NCI-H2107 treated with DMSO at 0.1 percent for 48 hours (cell line): ENCODE measurements at regions not wholly inside any gene's neighbourhood (a gene's known extent, or its start where the extent isn't known, plus 50 kb on each side); places are given as distances from the start of the nearest gene placed in this dataset.

Experiments used
- DNase-seq: peaks from one replicate; lab custom pipeline; 2025; ENCODE audit not compliant: unreplicated experiment; lab: John Stamatoyannopoulos, UW

DNA sequence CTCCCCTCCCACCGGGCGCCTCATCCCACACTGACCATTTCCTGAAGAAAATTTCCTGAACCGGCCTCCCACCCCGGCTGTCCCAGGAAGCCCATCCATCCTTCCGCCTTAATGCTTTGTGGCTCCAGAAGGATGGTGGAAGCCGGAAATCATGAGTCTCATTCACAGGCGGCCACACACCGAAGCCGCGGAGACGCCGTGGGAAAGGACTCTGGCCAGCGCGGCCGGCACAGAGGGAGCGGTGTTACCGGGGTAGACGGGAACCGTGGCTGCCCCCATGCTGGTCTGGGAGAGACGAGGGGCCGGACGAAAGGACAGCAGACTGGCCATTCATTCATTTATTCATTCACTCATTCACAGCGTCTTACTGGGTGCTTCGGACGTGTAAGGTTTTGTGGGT, 326.8 kb downstream of the SEC14L1 start:
- DNase-seq: no peak

DNA sequence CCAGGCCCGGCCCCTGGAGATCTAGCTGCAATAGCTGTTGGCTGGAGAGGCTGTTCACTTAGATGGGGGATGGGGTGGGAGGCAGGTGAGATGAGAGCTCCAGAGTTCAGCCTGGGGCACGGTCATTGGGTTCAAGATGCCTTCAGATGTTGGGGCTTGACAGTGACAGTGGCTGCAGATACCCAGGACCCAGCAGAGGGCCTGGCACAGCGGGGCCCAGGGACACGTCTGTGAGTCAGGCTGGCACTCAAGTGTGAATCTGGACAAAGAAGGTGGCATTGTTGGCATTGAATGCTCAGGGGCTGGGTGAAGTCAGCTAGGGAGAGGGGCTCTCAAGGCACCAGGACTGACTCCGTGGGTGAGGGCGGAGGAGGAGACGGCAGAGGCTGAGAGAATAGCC, 328.1 kb downstream of the SEC14L1 start:
- DNase-seq: no peak

DNA sequence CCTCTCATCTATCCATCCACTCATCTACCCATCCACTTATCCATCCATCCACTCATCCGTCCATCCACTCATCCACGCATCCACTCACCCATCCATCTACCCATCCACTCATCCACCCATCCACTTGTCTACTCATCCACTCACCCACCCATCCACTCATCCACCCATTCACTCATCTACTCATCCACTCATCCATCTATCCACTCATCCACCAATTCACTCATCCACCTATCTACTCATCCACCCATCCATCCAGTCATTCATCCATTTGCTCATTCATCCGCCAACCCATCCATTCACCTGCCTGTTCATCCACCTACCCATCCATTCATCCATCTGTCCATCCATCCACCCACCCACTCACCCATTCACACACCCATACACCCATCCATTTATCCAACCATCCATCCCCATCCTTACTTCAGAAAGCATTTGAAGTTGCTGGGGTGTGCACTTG, 329.6 kb downstream of the SEC14L1 start:
- DNase-seq: no peak

DNA sequence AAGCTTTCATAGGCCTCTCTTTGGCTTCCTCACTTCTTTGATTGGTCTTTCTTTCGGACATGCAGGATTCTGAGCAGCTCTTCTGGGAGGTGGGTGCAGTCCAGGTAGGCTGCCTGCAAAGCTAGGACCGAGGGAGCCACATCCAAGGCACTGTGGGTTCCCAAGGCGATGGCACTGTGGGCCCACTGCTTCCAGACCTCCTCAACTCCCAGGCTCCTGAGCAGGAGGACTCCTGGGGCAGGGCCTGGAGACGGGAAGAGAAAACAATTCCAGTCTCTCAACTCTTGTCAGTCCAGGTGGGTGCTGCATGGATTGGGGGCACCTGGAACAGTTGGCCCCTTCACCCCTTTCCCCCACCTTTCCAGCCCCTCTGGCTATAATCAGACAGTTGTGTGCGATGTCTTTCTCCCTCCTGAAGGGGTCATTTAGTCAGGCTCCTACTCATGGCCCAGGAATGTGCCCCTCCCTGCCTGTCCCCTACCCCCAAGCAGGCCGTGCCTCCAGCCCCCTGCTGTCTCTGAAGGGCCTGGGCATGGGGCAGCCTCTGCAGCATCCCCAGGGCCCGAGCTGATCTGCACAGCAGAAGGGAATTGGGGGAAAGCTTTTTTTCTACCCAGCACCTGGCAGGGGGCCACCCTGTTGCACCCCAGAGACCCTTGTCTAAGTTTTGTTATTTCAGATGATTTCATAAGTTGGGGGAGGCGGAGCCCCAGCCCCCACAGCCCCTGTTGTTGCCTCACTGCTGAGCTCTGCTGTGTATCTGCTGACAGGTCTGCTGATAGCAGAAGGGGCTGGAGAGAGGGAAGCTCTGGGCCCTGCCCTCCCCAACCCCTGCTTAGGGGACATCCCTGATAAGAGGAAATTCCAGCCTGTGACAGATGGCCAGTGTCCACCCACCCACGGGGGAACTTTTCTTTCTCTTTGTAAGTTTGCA, 330.3 kb downstream of the SEC14L1 start:
- no peak for DNase-seq

DNA sequence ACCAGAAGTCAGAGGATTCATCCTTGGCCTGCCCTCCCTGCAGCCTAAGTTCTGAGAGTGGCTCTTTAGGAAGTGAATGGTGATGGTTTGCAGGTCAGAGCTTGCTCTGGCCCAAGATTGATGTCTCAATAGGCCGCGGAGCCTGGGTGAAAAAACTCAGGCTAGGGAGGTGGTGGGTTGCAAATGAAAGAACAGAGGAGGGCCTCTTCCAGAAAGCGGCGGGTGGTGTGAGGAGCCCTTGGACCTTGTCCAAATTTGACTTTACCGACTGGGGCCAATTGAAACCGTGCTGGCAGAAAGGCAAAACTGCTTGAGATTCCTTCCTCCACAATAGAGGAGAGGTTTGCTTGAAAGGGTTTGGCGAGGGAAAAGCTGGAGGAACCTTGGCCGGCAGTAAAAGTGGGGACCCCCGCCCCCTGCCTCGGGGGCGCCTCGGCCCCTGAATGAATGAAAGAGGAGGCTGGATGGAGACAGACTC, 331.3 kb downstream of the SEC14L1 start:
- peak; percentile 65 for DNase-seq

DNA sequence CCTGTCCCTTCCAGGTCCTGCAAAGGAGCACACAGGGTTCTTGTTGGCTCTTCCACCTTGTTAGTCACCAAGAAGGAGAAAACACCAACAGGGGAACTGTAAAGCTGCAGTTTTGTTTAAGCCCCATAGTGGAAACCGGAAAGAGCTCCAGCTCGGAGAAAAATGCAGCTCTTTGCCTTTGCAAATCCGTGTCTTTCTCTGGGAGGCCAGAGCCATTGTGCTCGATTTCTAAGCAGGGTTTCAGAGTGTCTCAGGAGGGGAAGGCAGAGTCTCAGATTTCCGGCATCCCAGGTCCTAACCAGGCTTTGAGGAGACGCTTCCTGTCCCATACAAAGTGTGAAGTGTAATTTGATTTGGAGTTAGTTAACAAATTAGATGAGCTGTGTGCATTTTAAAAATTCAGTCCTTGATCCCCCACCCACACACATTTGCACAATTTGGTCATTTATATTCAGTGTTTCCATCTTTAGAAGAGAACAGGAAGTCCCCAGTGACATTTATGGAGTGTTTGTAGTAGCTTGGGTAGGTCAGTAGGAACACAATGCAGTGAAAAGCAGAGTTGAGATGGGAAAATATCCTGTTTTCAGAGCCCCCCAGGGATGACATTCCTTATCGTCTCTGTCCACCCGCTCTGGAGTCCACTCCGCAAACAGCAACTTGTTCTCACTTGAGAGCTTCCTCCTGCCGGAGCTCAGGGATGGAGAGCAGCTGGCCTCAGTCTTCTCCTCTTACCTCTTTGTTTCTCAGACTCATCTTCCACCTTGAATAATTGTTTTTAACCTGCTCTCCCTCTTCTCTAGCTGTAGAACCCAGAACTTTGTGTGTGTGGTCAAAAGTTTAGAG, 331.9 kb downstream of the SEC14L1 start:
- DNase-seq: peak; percentile 35

DNA sequence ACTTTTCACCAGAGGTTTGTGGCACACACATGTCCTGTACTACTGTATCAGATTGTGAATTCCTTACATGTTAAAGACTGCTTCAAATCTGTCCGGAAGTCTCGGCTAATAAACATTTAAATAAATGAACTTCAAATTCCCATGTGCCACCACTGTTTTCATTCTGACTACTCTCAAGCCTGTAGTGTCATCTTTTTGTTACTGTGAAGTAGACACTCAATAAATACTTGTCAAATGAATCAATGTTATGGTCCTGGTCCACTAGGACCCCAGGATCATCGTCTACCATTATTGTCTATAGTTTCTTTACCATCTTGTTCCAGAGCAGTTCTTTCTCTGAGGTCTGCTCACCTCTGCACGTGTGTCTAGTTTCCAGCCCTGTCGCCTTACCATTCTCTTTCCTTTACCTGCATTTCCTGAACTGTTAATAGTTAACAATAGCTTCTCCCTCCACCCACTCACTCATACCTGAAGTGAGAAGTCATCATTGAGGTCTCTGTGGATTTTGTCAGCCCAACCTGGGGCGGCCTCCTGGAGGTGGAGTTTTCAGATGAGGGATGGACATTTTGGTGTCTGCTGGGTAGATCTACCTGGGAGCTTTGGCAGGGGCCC, 333.0 kb downstream of the SEC14L1 start:
- no peak for DNase-seq

DNA sequence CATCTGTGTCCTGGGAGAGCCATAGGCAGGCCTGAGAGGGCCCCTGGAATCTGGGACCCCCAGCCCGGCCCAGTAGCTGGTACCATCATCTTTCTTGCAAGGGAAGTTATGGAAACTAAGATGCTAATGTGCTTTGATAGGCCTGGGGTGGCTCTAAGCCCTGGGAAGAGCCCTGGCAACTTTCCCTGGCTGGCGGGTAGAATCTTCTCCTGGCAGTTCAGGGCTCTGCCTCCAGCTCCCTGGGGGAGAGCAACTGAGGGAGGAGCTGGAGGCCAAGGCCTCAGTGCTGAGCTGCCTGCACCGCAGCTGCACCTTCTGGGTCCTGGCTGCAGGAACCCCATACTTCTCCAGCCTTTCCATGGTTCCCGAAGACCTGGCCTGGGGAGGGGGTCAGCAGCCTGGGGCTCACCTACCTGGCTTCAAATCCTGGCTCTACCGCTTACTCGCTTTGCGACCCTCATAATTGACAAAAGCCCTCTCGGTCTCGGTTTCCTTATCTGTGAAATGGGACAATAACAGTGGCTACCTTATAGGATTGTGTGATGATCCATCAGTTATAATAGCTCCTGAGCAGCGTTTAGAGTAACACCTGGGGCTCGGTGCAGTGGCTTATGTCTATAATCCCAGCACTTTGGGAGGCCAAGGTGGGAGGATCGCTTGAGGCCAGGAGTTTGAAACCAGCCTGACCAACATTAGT, 333.7 kb downstream of the SEC14L1 start:
- no peak for DNase-seq

DNA sequence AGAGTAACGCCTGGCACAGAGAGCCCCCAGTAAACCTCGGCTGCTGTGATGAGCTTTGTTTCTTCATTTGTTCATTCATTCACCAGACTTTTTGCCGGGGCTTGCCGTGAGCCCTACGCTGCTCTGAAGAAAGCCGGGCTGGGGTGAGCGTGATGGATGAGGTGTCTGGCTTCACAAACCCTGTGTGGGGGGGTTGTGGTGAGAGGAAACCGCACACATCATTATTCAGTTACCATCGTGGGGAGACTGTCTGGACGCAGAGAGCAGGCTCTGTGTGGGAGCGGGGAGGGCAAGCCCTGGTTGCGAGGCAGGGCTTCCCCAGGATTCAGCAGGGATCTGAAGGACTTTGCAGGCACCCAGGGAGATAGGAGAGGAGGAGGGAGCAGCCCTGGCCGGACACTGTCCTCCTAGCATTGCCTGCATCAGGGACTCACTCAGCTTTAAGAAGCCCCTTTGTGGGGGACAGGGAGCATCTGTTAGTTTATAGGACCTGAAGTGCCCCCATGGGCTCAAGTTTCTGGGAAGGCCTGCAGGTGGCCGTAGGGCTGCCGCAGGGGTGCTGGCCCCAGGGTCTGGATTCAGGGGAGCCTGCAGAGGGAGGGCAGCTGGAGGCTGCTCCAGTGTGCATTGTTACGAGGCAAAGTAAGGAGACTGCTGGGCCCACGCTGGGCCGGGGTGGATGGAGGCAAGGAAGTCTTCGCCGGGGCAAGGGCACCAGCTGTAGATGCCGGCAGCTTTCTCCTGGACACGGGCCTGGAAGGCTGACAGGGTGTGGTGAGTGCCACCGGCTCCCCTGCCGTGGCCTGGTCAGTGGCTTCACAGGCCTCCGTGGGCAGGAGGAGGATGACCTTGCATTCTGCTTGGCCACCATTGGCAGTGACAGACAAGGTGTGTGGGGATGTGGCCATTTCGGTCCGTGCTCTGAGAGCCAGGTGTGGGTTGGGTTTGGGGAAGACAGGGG, 334.5 kb downstream of the SEC14L1 start:
- DNase-seq: peak; percentile 41

DNA sequence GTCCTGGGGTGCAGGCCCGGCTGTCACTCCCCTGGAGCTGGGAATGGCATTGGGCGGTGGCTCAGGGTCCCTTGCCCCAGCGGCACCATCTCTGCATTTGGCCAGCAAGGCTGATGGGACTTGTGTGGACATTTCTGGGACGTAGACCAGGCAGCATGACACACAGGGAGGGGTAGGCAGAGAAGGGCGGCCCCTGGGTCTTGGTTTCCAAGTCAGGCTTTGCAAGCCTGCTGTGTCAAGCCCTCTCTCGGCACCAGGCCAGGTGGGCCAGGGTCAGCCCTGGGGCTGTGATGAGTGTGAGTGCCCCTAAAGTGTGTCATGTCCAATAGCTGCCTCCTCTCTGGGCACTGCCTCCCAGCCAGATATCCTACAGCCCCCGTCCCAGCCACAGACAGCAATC, 335.2 kb downstream of the SEC14L1 start:
- no peak for DNase-seq

DNA sequence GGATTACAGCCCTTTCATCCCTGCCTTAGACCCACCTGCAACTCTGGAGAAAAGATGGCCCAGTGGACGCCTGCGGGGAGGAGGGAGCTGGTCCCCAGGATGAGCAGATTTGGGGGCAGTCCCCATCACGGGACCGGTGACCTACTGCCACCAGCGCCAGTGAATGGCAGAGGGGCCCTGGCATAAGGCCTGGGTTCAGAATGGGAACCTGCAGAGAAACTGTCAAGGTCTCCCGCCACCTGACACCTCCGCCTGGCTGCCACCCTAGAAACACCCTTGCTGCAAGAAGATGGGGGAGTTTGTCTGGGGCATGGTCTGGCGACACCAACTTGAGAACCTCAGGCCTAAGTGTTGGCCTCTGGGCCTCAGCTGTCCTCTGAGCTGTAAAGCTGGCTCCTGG, 335.7 kb downstream of the SEC14L1 start:
- no peak for DNase-seq

DNA sequence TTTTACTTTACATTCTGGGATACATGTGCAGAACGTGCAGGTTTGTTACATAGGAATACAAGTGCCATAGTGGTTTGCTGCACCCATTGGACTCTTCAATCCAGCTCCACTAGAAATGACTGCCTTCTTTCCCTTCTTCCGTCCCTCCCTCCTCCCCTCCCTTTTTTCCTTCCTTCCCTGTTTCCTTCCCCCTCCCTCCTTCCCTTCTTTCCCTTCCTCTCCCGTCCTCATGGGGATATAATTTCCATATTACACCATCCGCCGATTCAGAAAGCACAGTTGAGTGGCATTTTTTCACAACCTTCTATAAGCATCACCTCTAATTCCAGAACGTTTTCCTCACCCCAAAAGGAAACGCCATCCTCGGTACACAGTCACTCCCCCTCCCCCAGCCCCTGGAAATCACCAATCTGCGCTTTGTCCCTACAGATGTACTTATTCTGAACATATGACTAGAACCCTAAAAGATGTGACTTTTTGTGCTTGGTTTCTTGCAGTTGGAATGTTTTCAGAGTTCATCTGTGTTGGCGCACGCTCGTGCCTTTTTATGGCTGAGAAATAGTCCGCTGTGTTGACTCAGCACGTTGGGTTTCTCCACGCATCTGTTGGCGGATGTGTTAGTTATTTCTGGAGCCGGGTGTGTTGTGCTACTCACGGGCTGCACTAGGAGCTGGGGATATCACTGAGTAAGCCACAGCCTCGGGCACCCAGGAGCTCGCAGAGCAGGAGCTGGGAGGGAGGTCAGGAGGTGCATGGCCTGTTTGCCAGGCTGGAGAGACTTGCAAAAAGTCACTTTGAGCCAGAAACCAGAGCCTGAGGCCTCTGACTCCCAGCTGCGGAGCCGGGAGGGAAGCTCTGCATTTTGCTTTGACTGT, 336.4 kb downstream of the SEC14L1 start:
- DNase-seq: no peak

DNA sequence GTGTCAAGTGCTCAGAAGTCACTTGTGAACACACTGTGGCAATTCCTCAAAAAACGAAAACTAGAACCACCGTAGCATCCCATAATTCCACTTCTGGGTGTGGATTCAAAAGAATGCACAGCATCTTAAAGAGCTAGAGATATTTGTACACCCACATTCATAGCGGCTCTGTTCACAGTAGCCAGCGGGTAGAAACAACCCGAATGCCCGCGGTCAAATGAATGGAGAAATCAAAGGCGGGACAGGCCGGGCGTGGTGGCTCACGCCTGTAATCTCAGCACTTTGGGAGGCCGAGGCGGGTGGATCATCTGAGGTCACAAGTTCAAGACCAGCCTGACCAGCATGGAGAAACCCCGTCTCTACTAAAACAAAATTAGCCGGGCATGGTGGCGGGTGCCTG, 337.5 kb downstream of the SEC14L1 start:
- no peak for DNase-seq

DNA sequence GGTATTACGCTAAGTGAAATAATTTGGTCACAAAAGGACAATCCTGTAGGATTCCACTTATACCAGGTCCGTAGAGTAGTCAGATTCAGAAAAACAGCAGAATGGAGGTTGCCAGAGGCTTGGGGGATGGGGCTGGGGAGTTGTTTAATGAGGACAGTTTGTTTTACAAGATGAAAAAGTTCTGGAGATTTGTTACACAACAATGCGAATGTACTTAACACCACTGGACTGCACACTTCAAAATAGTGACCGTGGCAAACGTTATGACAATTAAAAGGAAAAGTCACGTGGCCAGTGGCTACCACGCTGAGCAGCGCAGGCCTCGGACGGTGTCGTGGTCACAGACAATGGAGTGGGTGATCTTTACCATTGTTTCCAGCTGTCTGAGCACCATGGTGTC, 338.1 kb downstream of the SEC14L1 start:
- no peak for DNase-seq

DNA sequence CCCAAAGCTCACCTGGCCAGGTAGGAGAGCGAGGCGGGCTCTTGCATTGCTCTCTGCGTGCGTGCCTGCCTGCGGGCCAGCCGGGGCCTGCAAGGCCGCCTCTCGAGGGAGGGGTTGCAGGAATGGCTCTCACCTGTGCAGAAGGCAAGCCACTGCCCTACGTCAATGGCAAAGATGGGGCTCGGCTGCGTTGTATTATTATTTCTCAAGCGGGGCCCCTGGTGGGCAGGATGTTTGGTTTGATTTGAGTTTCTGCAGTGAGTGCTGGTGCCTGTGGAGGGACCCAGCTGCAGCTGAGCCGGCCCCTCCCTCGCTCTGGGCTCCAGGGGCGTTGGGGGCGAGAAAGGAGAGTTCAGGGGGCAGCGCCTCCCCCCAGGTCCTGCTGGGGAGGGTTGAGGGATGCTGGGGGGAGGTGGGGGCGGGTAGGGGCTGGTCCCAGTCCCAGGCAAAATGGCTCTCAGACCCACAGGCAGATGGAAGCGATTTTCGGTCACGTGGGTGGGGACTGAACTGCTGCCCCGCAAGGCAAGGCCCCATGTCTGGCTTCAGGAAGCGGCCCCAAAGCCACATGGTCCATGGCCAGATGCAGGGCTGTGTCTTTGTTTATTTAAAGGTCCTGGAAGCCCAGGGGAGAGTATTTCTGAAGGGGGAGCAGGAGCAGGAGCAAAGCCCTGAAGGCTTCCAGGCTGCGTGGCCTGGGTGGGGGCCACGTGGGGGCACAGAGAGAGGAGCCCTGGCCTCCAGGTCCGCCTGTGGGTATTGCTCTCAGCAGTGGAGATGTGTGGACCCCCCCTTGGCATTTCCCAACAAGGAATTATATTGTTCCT, 338.8 kb downstream of the SEC14L1 start:
- DNase-seq: no peak

DNA sequence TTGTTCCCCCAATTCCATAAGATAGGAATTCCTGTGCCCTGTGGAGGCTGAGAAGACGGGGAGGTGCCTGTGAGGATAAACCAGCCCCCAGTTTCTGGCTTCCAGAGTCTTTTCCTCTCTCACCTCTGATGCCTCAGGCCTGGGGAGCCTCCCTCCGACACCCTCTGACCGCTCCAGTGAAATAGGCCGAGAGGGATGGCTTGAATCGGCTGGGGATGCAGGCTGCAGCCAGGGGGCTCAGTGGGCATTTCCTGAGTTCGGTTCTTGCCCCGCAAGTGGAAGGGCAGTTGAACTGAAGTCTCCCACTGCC, 339.4 kb downstream of the SEC14L1 start:
- no peak for DNase-seq

DNA sequence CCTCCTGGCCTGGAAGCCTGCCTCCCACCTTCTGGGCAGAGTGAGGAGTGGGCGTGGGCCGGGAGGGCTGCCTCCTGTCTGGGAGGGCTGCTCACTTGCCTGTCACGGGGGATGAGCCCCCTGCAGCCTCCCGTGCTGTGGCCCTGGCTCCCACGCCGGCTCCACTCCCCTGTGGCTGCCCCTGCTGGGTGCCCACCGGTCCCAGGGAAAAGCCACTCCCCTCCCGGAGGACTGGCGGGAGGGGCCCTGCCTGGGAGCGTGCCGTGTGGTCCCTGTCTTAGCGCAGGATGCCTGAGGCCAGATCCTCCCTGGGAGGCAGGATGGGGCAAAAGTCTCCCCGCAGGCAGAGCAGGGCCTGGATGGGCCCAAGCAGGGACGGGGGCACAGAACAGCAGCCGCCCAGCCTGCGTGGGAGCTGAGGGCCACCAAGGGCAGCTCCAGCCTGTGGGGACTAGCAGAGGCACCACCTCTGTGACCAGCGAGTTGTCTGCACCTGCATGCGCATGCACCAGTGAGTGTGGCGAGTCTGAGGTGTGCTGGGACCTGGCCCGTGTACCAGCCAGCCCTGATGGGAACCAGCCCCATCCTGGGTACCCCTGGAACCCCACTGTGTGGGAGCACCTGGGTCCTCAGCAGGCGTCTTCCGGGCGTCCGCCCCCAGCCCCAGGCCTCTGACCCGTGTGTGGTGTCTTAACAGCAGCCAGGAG, 339.9 kb downstream of the SEC14L1 start:
- no peak for DNase-seq
